Neural progenitor cell (in vitro differentiated cells): ENCODE measurements at regions not wholly inside any gene's neighbourhood (a gene's known extent, or its start where the extent isn't known, plus 50 kb on each side); places are given as distances from the start of the nearest gene placed in this dataset.

Experiments used
- DNase-seq: peaks from one replicate; pipeline ENCODE4 v3.0.0-alpha.2; 2016; ENCODE audit warnings: low spot score
- H2AFZ ChIP-seq: fragments of 200-600 bp; sonication (generic); replicated peaks from 2 replicates; pipeline ENCODE4 v1.6.1; 2016; ENCODE audit warnings: antibody characterized with exemption
- H3F3A ChIP-seq: fragments of 200-600 bp; sonication (generic); 2 replicates; pipeline ENCODE4 v1.6.1; 2016; ENCODE audit warnings: antibody characterized with exemption, low read depth
- H3K27ac ChIP-seq: fragments of 200-600 bp; sonication (generic); 2 replicates; pipeline ENCODE4 v1.5.1; 2016; ENCODE audit warnings: mild to moderate bottlenecking
- H3K27me3 ChIP-seq: fragments of 200-600 bp; sonication (generic); 2 replicates; pipeline ENCODE4 v1.6.1; 2016; ENCODE audit warnings: mild to moderate bottlenecking, moderate library complexity
- H3K36me3 ChIP-seq: fragments of 200-600 bp; sonication (generic); 2 replicates; pipeline ENCODE4 v1.5.1; 2016
- H3K4me1 ChIP-seq: fragments of 200-600 bp; sonication (generic); 2 replicates; pipeline ENCODE4 v1.6.1; 2016; ENCODE audit warnings: mixed run types
- H3K4me2 ChIP-seq: fragments of 200-600 bp; sonication (generic); 2 replicates; pipeline ENCODE4 v1.6.1; 2016
- H3K4me3 ChIP-seq: fragments of 200-600 bp; sonication (generic); 2 replicates; pipeline ENCODE4 v1.5.1; 2016
- H3K79me2 ChIP-seq: fragments of 200-600 bp; sonication (generic); 2 replicates; pipeline ENCODE4 v1.6.1; 2016; ENCODE audit warnings: low read depth
- H3K9ac ChIP-seq: fragments of 200-600 bp; sonication (generic); 2 replicates; pipeline ENCODE4 v1.6.1; 2016
- H3K9me3 ChIP-seq: fragments of 200-600 bp; sonication (generic); 2 replicates; pipeline ENCODE4 v1.5.1; 2016; ENCODE audit warnings: low read depth
- H4K20me1 ChIP-seq: fragments of 200-600 bp; sonication (generic); 2 replicates; pipeline ENCODE4 v1.6.1; 2016; ENCODE audit warnings: low read depth
- H3K27ac Mint-ChIP-seq: 3 replicates; pipeline ENCODE4 v1.8.0; 2021; ENCODE audit warnings: mixed read lengths
- H3K27me3 Mint-ChIP-seq: 2 replicates; pipeline ENCODE4 v1.8.0; 2022; ENCODE audit warnings: low read depth, mild to moderate bottlenecking, inconsistent platforms, moderate library complexity, mixed read lengths; ENCODE audit not compliant: insufficient read depth
- H3K36me3 Mint-ChIP-seq: 3 replicates; pipeline ENCODE4 v1.8.0; 2021; ENCODE audit warnings: mixed read lengths
- H3K4me1 Mint-ChIP-seq: 3 replicates; pipeline ENCODE4 v1.8.0; 2021; ENCODE audit warnings: mixed read lengths
- H3K4me3 Mint-ChIP-seq: 3 replicates; pipeline ENCODE4 v1.8.0; 2021; ENCODE audit warnings: mild to moderate bottlenecking, moderate library complexity, mixed read lengths
- H3K9me3 Mint-ChIP-seq: 3 replicates; pipeline ENCODE4 v1.8.0; 2020; ENCODE audit warnings: mixed read lengths
- EZH2 ChIP-seq: fragments of 200-600 bp; sonication (generic); IDR thresholded peaks from 2 replicates; pipeline ENCODE4 v1.6.1; 2017; ENCODE audit warnings: antibody characterized with exemption, mild to moderate bottlenecking, moderate library complexity
- EZH2phosphoT487 ChIP-seq: fragments of 200-600 bp; sonication (generic); IDR thresholded peaks from 2 replicates; pipeline ENCODE4 v1.6.1; 2017; ENCODE audit warnings: antibody characterized with exemption
- TF ChIP-seq, protein P1 (sequence below): fragments of 200-600 bp; sonication (generic); IDR thresholded peaks from 2 replicates; pipeline ENCODE4 v1.5.1; 2017; ENCODE audit warnings: antibody characterized with exemption, mild to moderate bottlenecking

DNA sequence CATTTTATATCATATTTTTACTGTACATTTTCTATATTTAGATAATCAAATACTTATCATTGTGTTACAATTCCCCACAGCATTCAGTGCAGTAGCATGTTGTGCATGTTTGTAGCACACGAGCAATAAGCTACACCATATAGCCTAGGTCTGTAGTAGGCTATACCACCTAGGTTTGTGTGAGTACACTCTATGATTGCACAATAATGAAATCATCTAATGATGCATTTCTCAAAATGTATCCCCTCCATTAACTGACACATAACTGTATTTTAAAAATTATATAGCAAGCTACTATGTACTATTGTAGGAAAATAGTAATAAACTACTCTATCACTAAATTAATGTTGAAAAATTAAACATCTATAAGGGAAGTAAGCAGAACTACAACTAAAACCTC is 518.4 kb upstream of the PABPC4L start:
- Mint-ChIP-seq H3K9me3 (peaks cover 2% of the 10 kb centered on the region), H3K4me1 (no peaks in the 10 kb centered on the region), H3K27me3 (peaks cover 2% of the 10 kb centered on the region), H3K27ac (no peak overlapping the region), H3K36me3 (no peaks in the 10 kb centered on the region), H3K4me3 (no peak overlapping the region)
- no peaks in the 10 kb centered on the region for H3K27me3 ChIP-seq
- no peaks in the 10 kb centered on the region for H3K9me3 ChIP-seq
- no peak overlapping the region for H3K27ac ChIP-seq
- H4K20me1 ChIP-seq: no peaks in the 10 kb centered on the region
- no peak for DNase-seq
- no peaks in the 10 kb centered on the region for H3K4me1 ChIP-seq
- no peak overlapping the region for H2AFZ ChIP-seq
- no peak overlapping the region for H3K9ac ChIP-seq
- no peak overlapping the region for H3K4me2 ChIP-seq
- H3K36me3 ChIP-seq: no peaks in the 10 kb centered on the region
- H3F3A ChIP-seq: no peaks in the 10 kb centered on the region
- TF ChIP-seq EZH2phosphoT487: no peak
- TF ChIP-seq, protein P1, sequence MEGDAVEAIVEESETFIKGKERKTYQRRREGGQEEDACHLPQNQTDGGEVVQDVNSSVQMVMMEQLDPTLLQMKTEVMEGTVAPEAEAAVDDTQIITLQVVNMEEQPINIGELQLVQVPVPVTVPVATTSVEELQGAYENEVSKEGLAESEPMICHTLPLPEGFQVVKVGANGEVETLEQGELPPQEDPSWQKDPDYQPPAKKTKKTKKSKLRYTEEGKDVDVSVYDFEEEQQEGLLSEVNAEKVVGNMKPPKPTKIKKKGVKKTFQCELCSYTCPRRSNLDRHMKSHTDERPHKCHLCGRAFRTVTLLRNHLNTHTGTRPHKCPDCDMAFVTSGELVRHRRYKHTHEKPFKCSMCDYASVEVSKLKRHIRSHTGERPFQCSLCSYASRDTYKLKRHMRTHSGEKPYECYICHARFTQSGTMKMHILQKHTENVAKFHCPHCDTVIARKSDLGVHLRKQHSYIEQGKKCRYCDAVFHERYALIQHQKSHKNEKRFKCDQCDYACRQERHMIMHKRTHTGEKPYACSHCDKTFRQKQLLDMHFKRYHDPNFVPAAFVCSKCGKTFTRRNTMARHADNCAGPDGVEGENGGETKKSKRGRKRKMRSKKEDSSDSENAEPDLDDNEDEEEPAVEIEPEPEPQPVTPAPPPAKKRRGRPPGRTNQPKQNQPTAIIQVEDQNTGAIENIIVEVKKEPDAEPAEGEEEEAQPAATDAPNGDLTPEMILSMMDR: no peak
- TF ChIP-seq EZH2: no peak
- H3K79me2 ChIP-seq: no peaks in the 10 kb centered on the region
- no peak overlapping the region for H3K4me3 ChIP-seq

DNA sequence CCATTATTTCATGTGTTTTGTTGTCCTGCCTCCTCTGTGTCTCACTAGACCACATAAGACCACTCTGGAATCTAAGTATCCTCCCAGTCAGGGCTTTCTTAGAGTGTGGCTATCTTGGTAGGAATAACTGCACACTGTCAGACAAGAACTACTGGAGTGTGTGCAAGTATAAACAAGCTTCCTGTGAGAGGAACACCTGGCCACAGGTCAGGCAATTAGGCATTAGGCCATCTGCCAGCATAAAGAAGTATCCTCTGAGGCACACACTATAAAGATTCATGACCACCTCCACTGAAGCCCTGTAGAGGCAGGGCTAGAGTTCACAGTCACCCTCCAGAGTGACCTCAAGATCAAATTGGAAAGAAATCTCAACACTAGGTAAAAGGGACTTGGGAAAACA is 507.0 kb upstream of the PABPC4L start:
- H3K36me3 Mint-ChIP-seq: no peaks in the 10 kb centered on the region
- H3K27me3 Mint-ChIP-seq: no peaks in the 10 kb centered on the region
- H3K4me1 ChIP-seq: no peaks in the 10 kb centered on the region
- H3K4me3 Mint-ChIP-seq: no peak overlapping the region
- H3K4me3 ChIP-seq: no peak overlapping the region
- no peaks in the 10 kb centered on the region for H3K79me2 ChIP-seq
- TF ChIP-seq EZH2phosphoT487 (no peak), EZH2 (no peak)
- TF ChIP-seq, protein P1: no peak
- DNase-seq: no peak
- no peak overlapping the region for H3K27ac ChIP-seq
- peaks cover 4% of the 10 kb centered on the region for H3K9me3 Mint-ChIP-seq
- no peaks in the 10 kb centered on the region for H3K9me3 ChIP-seq
- H2AFZ ChIP-seq: no peak overlapping the region
- no peaks in the 10 kb centered on the region for H3F3A ChIP-seq
- H4K20me1 ChIP-seq: no peaks in the 10 kb centered on the region
- no peak overlapping the region for H3K27ac Mint-ChIP-seq
- H3K4me2 ChIP-seq: no peak overlapping the region
- H3K9ac ChIP-seq: no peak overlapping the region
- H3K4me1 Mint-ChIP-seq: no peaks in the 10 kb centered on the region
- H3K36me3 ChIP-seq: no peaks in the 10 kb centered on the region
- no peaks in the 10 kb centered on the region for H3K27me3 ChIP-seq

DNA sequence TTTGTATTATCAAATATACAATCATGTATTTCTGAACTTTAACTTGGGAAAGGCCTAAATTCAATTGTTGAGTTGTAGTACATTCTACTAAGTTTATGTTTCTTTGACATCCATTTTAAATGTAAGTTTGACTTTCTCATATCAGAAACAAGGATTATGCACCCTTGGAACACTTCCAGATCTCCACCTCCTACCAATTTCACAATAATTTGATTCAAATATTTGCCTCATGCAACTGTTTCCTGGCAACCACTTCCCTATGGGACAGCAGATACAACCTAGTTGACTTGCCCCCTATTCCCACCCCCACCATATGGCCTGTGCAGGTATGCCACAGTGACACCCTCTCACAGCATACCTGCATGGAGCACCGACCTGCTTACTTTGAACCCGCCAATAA is 506.4 kb upstream of the PABPC4L start:
- H3K79me2 ChIP-seq: no peaks in the 10 kb centered on the region
- H3K9ac ChIP-seq: no peak overlapping the region
- no peaks in the 10 kb centered on the region for H3K27me3 Mint-ChIP-seq
- no peaks in the 10 kb centered on the region for H4K20me1 ChIP-seq
- H3K27me3 ChIP-seq: no peaks in the 10 kb centered on the region
- H2AFZ ChIP-seq: no peak overlapping the region
- no peaks in the 10 kb centered on the region for H3K36me3 Mint-ChIP-seq
- no peak overlapping the region for H3K4me2 ChIP-seq
- H3K4me3 Mint-ChIP-seq: no peak overlapping the region
- TF ChIP-seq, protein P1: no peak
- TF ChIP-seq EZH2phosphoT487: no peak
- TF ChIP-seq EZH2: no peak
- no peak overlapping the region for H3K27ac Mint-ChIP-seq
- no peaks in the 10 kb centered on the region for H3K9me3 ChIP-seq
- DNase-seq: no peak
- H3F3A ChIP-seq: no peaks in the 10 kb centered on the region
- no peak overlapping the region for H3K27ac ChIP-seq
- no peaks in the 10 kb centered on the region for H3K36me3 ChIP-seq
- H3K9me3 Mint-ChIP-seq: peaks cover 3% of the 10 kb centered on the region
- H3K4me1 ChIP-seq: no peaks in the 10 kb centered on the region
- H3K4me1 Mint-ChIP-seq: no peaks in the 10 kb centered on the region
- H3K4me3 ChIP-seq: no peak overlapping the region

DNA sequence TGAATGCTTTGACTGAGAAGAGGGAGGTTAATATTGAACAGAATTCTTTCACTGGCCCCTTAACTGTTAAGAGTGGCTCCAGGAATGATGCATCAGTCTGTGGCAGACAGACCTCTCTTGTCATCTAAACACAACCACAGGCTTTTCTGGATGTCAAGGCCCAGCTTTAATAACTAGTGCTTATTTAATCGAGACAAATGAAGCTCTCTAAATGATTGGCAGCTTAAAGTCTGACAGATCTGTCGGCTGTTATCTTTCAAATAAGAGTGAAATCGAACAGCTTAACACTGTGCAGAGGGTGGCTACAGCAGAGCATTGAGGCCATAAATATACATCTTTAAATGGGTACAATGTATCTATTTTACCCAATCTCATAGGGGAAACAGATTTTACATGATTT is 500.8 kb upstream of the PABPC4L start:
- H3K4me1 ChIP-seq: no peaks in the 10 kb centered on the region
- no peak for DNase-seq
- no peaks in the 10 kb centered on the region for H3F3A ChIP-seq
- Mint-ChIP-seq H3K9me3 (peaks cover 12% of the 10 kb centered on the region), H3K27me3 (peaks cover 2% of the 10 kb centered on the region), H3K36me3 (no peaks in the 10 kb centered on the region), H3K4me1 (peaks cover 2% of the 10 kb centered on the region), H3K27ac (no peak overlapping the region), H3K4me3 (no peak overlapping the region)
- TF ChIP-seq EZH2phosphoT487 (no peak), EZH2 (no peak)
- TF ChIP-seq, protein P1: no peak
- H3K9me3 ChIP-seq: no peaks in the 10 kb centered on the region
- no peak overlapping the region for H3K9ac ChIP-seq
- no peaks in the 10 kb centered on the region for H3K27me3 ChIP-seq
- H3K36me3 ChIP-seq: no peaks in the 10 kb centered on the region
- H3K27ac ChIP-seq: no peak overlapping the region
- H4K20me1 ChIP-seq: no peaks in the 10 kb centered on the region
- no peak overlapping the region for H3K4me3 ChIP-seq
- no peak overlapping the region for H3K4me2 ChIP-seq
- no peak overlapping the region for H2AFZ ChIP-seq
- H3K79me2 ChIP-seq: no peaks in the 10 kb centered on the region
